ENCODE measurements at regions not wholly inside any gene's neighbourhood (a gene's known extent, or its start where the extent isn't known, plus 50 kb on each side); places are given as distances from the start of the nearest gene placed in this dataset.

DNA sequence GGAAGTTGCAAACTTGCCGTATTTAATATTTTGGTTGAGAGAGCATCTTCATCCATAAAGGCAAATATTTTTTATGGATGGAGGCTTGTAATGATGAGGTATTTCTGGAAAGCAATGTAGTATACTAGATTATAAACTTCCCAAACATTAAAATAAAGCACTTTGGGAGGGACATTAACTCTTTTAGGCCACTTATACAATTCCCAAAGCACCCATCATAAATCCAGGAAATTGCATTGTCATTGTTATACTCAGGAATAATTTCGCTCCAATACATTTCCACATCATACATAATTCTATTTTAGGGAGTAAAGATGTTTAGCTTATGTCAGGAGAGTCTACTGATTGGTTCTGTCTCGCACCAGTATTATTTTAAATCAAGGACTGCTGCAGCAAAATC, 212.7 kb upstream of the MKI67 start:
- TF ChIP-seq CTCF (IDR thresholded peaks at IDR 0.05; ENCODE audit: borderline replicate concordance, insufficient read depth, low read depth, low read length): no peak
- H3K4me3 ChIP-seq (ENCODE audit: low read depth, low read length): no peak overlapping the region

- TF ChIP-seq CTCF (IDR thresholded peaks at IDR 0.05; ENCODE audit: borderline replicate concordance, insufficient read depth, low read depth, low read length): no peak
- H3K4me3 ChIP-seq (ENCODE audit: low read depth, low read length): no peak overlapping the region
Observed at GRCh38 chr10:128339753-128340152, 213.5 kb upstream of the MKI67 start.

DNA sequence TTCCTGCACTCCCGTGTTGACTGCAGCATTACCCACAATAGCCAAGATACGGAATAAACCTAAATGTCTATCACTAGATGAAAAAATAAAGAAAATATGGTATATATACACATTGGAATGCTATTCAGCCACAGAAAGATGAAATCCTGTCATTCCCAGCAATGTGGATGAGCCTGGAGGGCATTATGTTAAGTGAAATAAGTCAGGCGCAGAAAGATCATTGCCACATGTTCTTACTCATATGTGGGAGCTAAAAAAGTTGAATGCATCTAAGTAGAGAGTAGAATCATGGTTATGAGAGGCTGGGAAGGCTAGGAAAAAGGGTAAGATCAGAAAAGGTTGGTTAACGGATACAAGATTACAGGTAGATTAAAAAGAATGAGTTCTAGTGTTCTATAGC, 219.1 kb upstream of the MKI67 start:
- TF ChIP-seq CTCF (IDR thresholded peaks at IDR 0.05; ENCODE audit: borderline replicate concordance, insufficient read depth, low read depth, low read length): no peak
- no peak overlapping the region for H3K4me3 ChIP-seq (ENCODE audit: low read depth, low read length)

DNA sequence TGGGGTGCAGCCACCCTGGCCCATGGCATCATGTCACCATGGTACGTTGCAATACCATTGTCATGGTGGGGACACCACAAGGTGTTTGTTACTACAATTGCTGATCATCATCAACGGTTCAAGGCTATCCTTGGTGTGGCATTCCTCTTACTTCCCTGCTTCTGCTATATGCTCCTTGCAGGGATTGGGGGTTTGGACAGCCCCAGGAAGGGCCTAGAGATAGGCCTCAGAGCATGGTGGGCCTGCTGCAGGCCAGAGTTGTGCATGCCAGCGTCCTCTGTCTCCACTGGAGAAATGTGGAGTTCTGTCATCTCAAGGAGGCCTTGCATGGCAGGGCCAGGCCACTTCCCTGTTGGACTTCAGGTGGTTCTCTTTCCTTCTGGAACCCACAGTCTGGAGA, 234.6 kb upstream of the MKI67 start:
- no peak overlapping the region for H3K4me3 ChIP-seq (ENCODE audit: low read depth, low read length)
- TF ChIP-seq CTCF (IDR thresholded peaks at IDR 0.05; ENCODE audit: borderline replicate concordance, insufficient read depth, low read depth, low read length): no peak

- no peak overlapping the region for H3K4me3 ChIP-seq (ENCODE audit: low read depth, low read length)
- TF ChIP-seq CTCF (IDR thresholded peaks at IDR 0.05; ENCODE audit: borderline replicate concordance, insufficient read depth, low read depth, low read length): no peak
Observed at GRCh38 chr10:128361487-128361886, 235.3 kb upstream of the MKI67 start.

DNA sequence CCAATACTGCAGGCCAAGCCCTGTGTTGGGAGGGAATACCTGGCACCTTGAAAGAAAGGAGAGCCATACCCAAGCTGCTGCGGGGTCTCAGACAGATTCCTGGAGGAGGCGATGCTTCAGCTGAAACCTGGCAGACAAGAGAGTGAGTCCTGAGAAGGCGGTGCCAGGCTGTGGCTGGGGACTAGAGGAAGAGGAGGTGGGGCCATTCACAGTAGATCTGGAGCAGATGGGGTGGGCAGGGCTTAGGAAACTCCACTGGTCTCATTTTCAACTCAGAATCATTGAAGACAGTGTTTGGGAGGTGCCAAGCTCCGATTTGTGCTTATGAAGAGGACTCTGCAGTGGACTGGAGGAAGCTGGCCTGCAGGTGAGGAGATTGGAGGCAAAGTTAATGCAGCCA, 236.3 kb upstream of the MKI67 start:
- no peak overlapping the region for H3K4me3 ChIP-seq (ENCODE audit: low read depth, low read length)
- no peak for TF ChIP-seq CTCF (IDR thresholded peaks at IDR 0.05; ENCODE audit: borderline replicate concordance, insufficient read depth, low read depth, low read length)

- no peak overlapping the region for H3K4me3 ChIP-seq (ENCODE audit: low read depth, low read length)
- TF ChIP-seq CTCF (IDR thresholded peaks at IDR 0.05; ENCODE audit: borderline replicate concordance, insufficient read depth, low read depth, low read length): no peak
Observed at GRCh38 chr10:128364631-128365030, 238.4 kb upstream of the MKI67 start.
